22Rv1 (cell line): ENCODE measurements at regions not wholly inside any gene's neighbourhood (a gene's known extent, or its start where the extent isn't known, plus 50 kb on each side); places are given as distances from the start of the nearest gene placed in this dataset.

Experiments
- ZFX ChIP-seq: fragments of 450-650 bp; IDR thresholded peaks from 2 replicates; pipeline ENCODE4 v1.6.1; 2017; ENCODE audit warnings: antibody characterized with exemption, borderline replicate concordance
- TF ChIP-seq, protein P1 (sequence below): fragments of 450-650 bp; IDR thresholded peaks from 2 replicates; pipeline ENCODE4 v1.5.1; 2017; ENCODE audit warnings: mild to moderate bottlenecking

DNA sequence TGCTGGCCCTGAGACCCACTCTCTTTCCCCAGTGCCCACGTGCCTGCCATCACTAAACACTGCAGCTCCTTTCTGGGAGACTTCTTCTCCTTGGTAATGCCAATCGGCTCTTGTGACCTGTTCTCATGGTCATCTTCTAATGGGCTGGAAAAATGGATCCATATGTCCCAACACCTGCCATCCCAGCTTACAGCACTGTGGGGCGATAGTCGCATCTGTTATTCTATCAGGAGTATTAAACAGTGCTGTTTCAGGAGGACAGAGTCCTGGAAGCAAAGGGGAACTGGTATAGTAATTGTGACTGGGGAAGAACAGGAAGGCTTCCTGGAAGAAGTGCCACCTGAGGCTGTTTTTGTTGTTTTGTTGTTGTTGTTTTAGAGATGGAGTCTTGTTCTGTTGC lies 411.2 kb downstream of the GLRX3 start:
- TF ChIP-seq, protein P1, sequence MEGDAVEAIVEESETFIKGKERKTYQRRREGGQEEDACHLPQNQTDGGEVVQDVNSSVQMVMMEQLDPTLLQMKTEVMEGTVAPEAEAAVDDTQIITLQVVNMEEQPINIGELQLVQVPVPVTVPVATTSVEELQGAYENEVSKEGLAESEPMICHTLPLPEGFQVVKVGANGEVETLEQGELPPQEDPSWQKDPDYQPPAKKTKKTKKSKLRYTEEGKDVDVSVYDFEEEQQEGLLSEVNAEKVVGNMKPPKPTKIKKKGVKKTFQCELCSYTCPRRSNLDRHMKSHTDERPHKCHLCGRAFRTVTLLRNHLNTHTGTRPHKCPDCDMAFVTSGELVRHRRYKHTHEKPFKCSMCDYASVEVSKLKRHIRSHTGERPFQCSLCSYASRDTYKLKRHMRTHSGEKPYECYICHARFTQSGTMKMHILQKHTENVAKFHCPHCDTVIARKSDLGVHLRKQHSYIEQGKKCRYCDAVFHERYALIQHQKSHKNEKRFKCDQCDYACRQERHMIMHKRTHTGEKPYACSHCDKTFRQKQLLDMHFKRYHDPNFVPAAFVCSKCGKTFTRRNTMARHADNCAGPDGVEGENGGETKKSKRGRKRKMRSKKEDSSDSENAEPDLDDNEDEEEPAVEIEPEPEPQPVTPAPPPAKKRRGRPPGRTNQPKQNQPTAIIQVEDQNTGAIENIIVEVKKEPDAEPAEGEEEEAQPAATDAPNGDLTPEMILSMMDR, result no peak
- no peak for TF ChIP-seq ZFX
